ENCODE measurements at regions not wholly inside any gene's neighbourhood (a gene's known extent, or its start where the extent isn't known, plus 50 kb on each side); places are given as distances from the start of the nearest gene placed in this dataset.

GRCh38 chr2:149849136-149849535, 261.6 kb upstream of the MMADHC start:
- no peaks in the 10 kb centered on the region for H3K4me1 ChIP-seq (ENCODE audit: control insufficient read depth in 1 of 2, insufficient read depth in 2 of 2, low read length in 2 of 2)
- no peaks in the 10 kb centered on the region for H3K27me3 ChIP-seq (ENCODE audit: insufficient read depth, low read length)
- H3K9me2 ChIP-seq (ENCODE audit: insufficient read depth) = no peaks in the 10 kb centered on the region
- ChIA-PET CTCF (no interaction called here), POLR2A (no interaction called here), RAD21 (ENCODE audit: low non-redundant PET in 1 of 2, low total read pairs in 2 of 2, uncharacterized antibody in 2 of 2, unreplicated experiment in 2 of 2) (no interaction called here)
- DNase-seq (ENCODE audit: low read depth, low spot score) (no peak), ATAC-seq (no peak)
- no peaks in the 10 kb centered on the region for H4K20me1 ChIP-seq (ENCODE audit: insufficient read depth)
- H3K9me3 ChIP-seq (ENCODE audit: control insufficient read depth in 1 of 2, insufficient read depth in 1 of 2, low read depth in 1 of 2, low read length in 2 of 2) = no peaks in the 10 kb centered on the region
- H3K4me2 ChIP-seq (ENCODE audit: low read length) = no peak overlapping the region
- H3K9ac ChIP-seq (ENCODE audit: low read length) = no peak overlapping the region
- H3K79me2 ChIP-seq (ENCODE audit: insufficient read depth, low read length) = no peaks in the 10 kb centered on the region
- no peak for TF ChIP-seq CEBPB (IDR thresholded peaks at IDR 0.05; ENCODE audit: low read depth)
- no peak for TF ChIP-seq EZH2 (IDR thresholded peaks at IDR 0.05)
- no peak for TF ChIP-seq POLR2A (IDR thresholded peaks at IDR 0.05; ENCODE audit: borderline replicate concordance, extremely low read depth, insufficient read depth, insufficient read length)
- TF ChIP-seq, protein P1, sequence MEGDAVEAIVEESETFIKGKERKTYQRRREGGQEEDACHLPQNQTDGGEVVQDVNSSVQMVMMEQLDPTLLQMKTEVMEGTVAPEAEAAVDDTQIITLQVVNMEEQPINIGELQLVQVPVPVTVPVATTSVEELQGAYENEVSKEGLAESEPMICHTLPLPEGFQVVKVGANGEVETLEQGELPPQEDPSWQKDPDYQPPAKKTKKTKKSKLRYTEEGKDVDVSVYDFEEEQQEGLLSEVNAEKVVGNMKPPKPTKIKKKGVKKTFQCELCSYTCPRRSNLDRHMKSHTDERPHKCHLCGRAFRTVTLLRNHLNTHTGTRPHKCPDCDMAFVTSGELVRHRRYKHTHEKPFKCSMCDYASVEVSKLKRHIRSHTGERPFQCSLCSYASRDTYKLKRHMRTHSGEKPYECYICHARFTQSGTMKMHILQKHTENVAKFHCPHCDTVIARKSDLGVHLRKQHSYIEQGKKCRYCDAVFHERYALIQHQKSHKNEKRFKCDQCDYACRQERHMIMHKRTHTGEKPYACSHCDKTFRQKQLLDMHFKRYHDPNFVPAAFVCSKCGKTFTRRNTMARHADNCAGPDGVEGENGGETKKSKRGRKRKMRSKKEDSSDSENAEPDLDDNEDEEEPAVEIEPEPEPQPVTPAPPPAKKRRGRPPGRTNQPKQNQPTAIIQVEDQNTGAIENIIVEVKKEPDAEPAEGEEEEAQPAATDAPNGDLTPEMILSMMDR (IDR thresholded peaks at IDR 0.05 in 2 of 3, conservative IDR thresholded peaks at IDR 0.05 in 1 of 3; ENCODE audit: borderline replicate concordance in 1 of 3, insufficient read depth in 1 of 3, low read depth in 2 of 3, low read length in 2 of 3) = no peak
- no peak overlapping the region for H2AFZ ChIP-seq (ENCODE audit: low read depth, low read length, poor library complexity, severe bottlenecking)
- no peaks in the 10 kb centered on the region; a peak in 1 of 4 replicates for H3K36me3 ChIP-seq (ENCODE audit: control insufficient read depth in 1 of 2, insufficient read depth in 2 of 2, low read length in 2 of 2)
- H3K27ac ChIP-seq (ENCODE audit: low read depth, low read length) = no peak overlapping the region
- no peak overlapping the region for H3K4me3 ChIP-seq (replicated peaks in 1 of 2; ENCODE audit: low read depth in 1 of 2, low read length in 2 of 2)
- no TSS peak for BruUV-seq (replicated peaks)
- intact Hi-C loops (cut with micrococcal nuclease) = no loop called here

DNA sequence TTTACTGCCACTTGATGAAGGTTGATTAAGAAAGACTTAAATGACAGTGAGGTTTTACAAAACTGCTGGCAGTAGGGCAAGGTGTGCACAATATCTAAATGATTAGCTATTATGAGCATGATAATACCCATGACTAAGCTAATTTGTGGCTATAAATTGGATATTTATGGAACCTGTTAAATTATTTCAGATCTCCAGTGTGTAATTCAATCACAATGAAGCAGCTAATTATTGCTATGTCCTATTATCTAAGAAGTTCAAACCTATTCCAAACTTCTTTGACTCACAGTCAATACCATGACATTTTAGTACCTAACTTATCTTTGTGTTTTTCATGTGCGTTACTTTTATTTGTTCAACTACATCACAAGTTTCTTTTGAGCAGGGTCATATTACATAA, 253.8 kb upstream of the MMADHC start:
- Histone ChIP-seq H3K9me2 (ENCODE audit: insufficient read depth) (no peaks in the 10 kb centered on the region), H3K9ac (ENCODE audit: low read length) (no peak overlapping the region), H3K4me3 (replicated peaks in 1 of 2; ENCODE audit: low read depth in 1 of 2, low read length in 2 of 2) (no peak overlapping the region), H3K27ac (ENCODE audit: low read depth, low read length) (no peak overlapping the region), H3K27me3 (ENCODE audit: insufficient read depth, low read length) (no peaks in the 10 kb centered on the region), H3K36me3 (ENCODE audit: control insufficient read depth in 1 of 2, insufficient read depth in 2 of 2, low read length in 2 of 2) (no peaks in the 10 kb centered on the region), H4K20me1 (ENCODE audit: insufficient read depth) (no peaks in the 10 kb centered on the region), H3K4me2 (ENCODE audit: low read length) (no peak overlapping the region), H3K4me1 (ENCODE audit: control insufficient read depth in 1 of 2, insufficient read depth in 2 of 2, low read length in 2 of 2) (no peaks in the 10 kb centered on the region), H3K79me2 (ENCODE audit: insufficient read depth, low read length) (no peaks in the 10 kb centered on the region), H3K9me3 (ENCODE audit: control insufficient read depth in 1 of 2, insufficient read depth in 1 of 2, low read depth in 1 of 2, low read length in 2 of 2) (no peaks in the 10 kb centered on the region), H2AFZ (ENCODE audit: low read depth, low read length, poor library complexity, severe bottlenecking) (no peak overlapping the region)
- CTCF ChIA-PET = no interaction called here
- no peak for ATAC-seq
- no peak for DNase-seq (ENCODE audit: low read depth, low spot score)
- POLR2A ChIA-PET = no interaction called here
- RAD21 ChIA-PET (ENCODE audit: low non-redundant PET in 1 of 2, low total read pairs in 2 of 2, uncharacterized antibody in 2 of 2, unreplicated experiment in 2 of 2) = no interaction called here
- intact Hi-C loops (cut with micrococcal nuclease) = no loop called here
- no TSS peak for BruUV-seq (replicated peaks)
- TF ChIP-seq SRF (IDR thresholded peaks at IDR 0.05; ENCODE audit: low read depth) (no peak), POLR2AphosphoS5 (IDR thresholded peaks at IDR 0.05; ENCODE audit: low read depth, low read length) (no peak), REST (IDR thresholded peaks at IDR 0.05; ENCODE audit: low read depth) (no peak), MAX (IDR thresholded peaks at IDR 0.05) (no peak), YY1 (IDR thresholded peaks at IDR 0.05; ENCODE audit: extremely low read depth, insufficient replicate concordance, low read depth, low read length) (no peak), ZNF274 (IDR thresholded peaks at IDR 0.05; ENCODE audit: low read depth, low read length) (no peak), FOSL1 (IDR thresholded peaks at IDR 0.05; ENCODE audit: low read depth) (no peak), RAD21 (IDR thresholded peaks at IDR 0.05; ENCODE audit: low read depth) (no peak), TCF7L2 (IDR thresholded peaks at IDR 0.05; ENCODE audit: borderline replicate concordance, extremely low read depth, insufficient read depth, insufficient read length) (no peak), SP1 (IDR thresholded peaks at IDR 0.05; ENCODE audit: low read depth) (no peak), EGR1 (IDR thresholded peaks at IDR 0.05; ENCODE audit: low read depth) (no peak), ATF3 (IDR thresholded peaks at IDR 0.05) (no peak), EZH2phosphoT487 (IDR thresholded peaks at IDR 0.05; ENCODE audit: borderline replicate concordance) (no peak)
